HG02623 (cell line): ENCODE measurements at regions not wholly inside any gene's neighbourhood (a gene's known extent, or its start where the extent isn't known, plus 50 kb on each side); places are given as distances from the start of the nearest gene placed in this dataset.

Experiments used
- ATAC-seq: cut with Tn5 transposase; IDR thresholded peaks from one replicate; pipeline ENCODE4 v1.9.1; 2021; ENCODE audit warnings: moderate library complexity; ENCODE audit not compliant: unreplicated experiment

GRCh38 chr12:19044430-19044829 is 85.1 kb upstream of the PLEKHA5 start:
- ATAC-seq = no peak

DNA sequence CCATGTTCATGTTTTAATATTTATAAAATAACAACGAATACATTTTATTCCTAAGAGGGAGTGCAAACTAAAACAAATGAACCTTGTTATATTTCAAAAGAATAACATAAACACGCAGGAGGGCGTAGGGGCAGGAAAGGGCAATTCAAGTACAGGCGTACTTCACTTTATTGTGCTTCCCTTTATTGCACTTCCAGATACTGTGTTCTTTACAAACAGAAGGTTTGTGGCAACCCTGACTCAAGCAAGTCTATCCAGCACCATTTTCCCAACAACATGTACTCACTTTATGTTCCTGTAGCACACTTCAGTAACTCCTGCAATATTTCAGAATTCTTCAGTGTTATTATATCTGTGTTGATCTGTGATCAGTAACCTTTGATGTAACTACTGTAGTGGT is 84.6 kb upstream of the PLEKHA5 start:
- ATAC-seq = no peak

DNA sequence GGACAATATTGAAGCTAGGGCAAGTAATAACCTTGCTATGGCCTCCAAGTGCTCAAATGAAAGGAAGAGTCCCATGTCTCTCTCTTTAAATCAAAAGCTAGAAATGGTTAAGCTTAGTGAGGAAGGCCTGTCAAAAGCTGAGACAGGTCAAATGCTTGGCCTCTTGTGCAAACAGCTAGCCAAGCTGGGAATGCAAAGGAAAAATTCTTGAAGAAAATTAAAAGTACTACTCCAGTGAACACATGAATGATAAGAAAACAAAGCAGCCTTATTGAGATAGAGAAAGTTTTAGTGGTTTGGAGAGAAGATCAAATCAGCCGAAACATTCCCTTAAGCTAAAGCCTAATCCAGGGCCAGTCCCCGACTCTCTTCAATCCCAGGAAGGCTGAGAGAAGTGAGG is 84.1 kb upstream of the PLEKHA5 start:
- ATAC-seq = no peak

DNA sequence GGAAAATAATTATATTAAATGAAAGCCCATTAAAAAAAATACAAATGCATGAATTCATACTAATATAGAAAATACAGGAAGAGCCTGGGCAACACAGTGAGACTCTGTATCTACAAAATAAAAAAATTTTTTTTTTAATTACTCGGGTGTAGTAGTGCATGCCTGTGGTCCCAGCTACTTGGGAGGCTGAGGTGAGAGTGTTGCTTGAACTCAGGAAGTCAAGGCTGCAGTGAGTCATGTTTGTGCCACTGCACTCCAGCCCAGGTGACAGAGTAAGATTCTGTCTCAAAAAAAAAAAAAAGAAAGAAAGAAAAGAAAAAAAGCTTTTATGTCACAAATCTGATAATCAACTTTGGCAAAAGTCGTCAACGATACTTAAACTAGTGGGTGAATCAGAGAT is 80.6 kb upstream of the PLEKHA5 start:
- no peak for ATAC-seq

GRCh38 chr12:19052689-19053088 is 76.8 kb upstream of the PLEKHA5 start:
- no peak for ATAC-seq

DNA sequence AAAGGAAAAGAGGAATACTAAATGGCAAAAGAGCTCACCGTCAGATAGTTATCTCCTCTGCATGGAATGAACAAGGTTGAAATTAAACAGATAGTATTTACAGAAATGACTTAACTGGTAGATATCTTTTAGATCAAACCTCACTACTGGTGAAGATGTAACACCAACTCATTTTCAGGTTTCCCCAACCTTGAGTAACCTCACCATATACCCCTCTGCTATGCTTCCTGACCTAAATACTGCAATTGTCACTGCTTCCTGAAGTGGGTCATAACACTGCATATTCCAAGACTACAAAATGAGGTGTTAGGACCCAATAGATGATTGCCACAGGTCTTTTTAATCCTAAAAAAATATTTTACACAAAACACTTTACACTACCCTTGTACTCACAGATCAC is 76.3 kb upstream of the PLEKHA5 start:
- ATAC-seq = no peak

DNA sequence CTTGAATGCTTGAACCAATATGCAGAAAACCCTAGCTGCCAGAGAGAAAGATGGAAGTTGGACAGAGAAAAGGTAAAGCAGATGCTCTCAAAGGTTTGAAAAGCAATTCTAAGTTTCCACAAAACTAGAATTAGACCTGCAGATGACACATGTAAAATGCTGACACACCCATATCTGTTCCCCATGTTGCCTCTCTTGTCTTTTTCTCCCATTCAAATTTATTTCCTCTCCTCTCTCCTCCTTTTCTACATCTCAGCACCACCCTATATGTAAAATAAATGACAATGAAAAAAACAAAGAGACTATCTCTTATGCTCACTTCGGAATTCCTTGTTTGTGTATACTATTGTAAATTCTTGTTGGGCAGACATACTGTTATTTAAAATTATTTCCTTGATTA is 75.5 kb upstream of the PLEKHA5 start:
- no peak for ATAC-seq

DNA sequence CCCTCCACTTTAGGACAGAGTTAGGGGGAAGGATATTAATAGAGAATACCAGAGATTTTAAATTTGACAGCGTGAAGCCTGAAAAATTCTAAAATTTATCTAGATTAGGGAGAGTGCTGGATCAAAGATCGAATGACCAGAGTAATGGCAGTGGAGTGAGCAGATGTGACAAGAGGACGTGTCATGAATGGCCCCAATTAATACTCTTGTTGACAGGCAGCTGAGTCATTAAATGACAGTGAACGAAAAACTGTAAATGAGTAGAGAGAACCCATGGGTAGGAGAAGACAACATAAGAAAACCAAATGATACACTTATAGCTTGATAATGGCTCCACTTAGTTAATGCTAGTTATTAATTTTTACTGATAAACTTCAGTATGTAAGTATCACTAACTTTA is 73.9 kb upstream of the PLEKHA5 start:
- no peak for ATAC-seq

DNA sequence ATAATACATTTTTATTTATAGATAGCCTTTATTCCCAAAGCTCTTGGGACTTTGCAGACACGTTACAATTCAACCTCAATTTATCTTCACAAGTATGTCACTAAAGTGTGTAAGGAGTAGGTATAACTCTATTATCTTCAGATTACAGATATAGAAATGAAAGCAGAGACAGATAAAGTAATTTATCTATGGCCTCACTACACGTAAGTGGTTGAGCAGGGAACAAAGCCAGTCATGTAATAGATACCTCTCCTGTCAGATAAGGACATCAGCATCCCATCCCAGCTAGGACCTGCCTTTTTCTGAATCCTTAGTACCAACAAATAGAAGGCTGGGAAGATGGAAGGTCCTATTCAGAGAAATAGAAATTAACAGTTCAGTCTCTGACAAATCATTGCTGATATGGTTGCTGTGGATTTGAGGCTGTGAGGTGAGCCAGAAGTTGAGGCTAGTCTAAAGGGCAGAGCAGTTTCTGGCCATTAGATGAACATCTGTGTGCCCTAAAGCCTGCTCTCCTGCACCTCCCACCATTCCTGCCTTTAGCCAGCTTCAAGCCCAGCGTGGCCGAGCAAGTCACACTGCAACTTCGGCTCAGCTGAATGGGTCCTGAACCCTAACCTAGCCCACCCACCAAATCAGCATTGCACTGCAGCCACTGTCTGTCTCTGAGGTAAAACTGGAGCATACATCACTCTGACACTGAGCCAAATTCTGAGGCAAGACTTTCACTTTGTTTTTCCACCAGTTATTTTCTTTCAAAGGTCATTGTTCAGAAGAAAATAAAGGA is 71.1 kb upstream of the PLEKHA5 start:
- no peak for ATAC-seq

DNA sequence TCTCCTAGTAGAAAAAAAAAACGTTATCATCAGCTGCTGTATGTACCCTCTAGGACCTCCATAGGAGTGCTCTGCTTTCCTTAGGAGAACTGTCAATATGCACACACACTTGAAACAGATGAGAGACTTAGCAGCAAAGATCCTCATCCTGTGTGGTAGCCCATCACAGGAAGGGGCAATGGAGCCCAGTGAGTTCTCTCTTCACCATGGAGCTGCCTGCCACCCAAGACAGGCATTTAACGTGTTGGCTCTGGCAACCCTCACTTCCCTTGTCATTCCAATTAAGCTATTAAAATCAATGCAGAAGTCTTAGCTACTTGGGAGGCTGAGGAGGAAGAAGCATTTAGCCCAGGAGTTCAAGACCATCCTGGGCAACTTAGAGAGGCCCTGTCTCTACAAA is 64.8 kb upstream of the PLEKHA5 start:
- no peak for ATAC-seq

GRCh38 chr12:19065223-19065622 is 64.3 kb upstream of the PLEKHA5 start:
- no peak for ATAC-seq

DNA sequence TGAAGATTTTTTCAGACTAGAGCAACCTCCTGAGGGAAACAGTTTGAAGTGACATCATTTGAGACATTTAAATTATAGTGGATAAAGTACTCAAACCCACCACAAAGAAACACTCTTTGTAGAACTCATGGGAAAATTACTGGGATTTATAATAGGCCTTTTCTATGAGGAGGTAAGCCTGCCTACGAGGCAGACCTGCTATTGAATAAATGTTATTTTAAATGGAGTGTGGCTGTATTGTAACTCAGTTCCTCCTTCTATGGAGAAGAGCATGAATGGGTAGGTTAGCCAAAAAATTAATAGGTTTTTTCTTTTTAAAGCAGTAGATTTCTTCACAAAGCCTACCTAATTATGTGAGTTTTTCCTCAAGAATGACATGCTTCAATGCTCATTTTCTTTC is 63.7 kb upstream of the PLEKHA5 start:
- no peak for ATAC-seq

DNA sequence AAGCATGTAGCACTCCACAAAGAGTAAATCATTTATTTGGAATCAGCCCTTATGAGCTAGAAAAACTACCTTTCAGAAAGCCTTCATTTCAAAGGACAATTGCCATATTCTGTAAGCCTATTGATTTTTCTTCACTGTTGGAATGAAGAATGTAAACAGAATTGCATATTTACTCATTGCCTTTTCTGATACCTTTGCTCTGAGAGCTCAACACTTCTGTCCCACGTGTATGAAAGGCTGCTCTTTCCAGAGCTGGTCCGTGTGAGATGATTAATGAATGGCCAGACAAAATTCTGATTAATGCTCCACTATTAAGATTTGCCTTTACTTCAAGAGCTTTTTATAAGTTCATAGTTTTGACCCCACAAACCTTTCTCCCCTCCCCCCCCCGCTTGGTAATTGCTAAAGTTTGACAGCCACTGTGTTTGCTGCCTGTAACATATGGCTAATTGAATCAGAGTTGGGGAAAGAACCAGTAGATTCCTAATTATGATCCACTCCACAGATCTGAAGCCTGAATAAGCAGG is 63.0 kb upstream of the PLEKHA5 start:
- no peak for ATAC-seq

DNA sequence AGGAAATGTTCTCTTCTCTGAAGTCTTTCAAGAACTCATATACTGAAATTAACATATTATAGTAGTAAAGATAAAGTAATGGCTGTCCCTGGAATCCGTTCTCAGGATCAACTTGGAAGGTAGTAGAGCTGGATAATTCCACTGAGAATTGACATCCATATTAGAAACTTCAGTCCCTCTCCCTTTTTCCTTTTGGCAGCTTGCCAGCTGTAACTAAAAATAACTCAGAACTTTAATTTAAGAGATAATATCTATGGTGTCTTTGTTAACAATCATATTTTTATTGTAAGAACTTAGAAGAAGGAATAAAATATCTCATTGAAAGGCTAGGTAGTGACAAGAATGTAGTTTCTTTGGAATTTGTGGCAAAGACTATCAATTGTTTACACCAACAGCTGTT is 61.4 kb upstream of the PLEKHA5 start:
- ATAC-seq = no peak

GRCh38 chr12:19070341-19070740 is 59.2 kb upstream of the PLEKHA5 start:
- ATAC-seq = no peak

- ATAC-seq = no peak
Observed at GRCh38 chr12:19074700-19075099, 54.8 kb upstream of the PLEKHA5 start.

GRCh38 chr12:19075711-19076340 is 53.7 kb upstream of the PLEKHA5 start:
- ATAC-seq = no peak
